ENCODE measurements at regions not wholly inside any gene's neighbourhood (a gene's known extent, or its start where the extent isn't known, plus 50 kb on each side); places are given as distances from the start of the nearest gene placed in this dataset.

DNA sequence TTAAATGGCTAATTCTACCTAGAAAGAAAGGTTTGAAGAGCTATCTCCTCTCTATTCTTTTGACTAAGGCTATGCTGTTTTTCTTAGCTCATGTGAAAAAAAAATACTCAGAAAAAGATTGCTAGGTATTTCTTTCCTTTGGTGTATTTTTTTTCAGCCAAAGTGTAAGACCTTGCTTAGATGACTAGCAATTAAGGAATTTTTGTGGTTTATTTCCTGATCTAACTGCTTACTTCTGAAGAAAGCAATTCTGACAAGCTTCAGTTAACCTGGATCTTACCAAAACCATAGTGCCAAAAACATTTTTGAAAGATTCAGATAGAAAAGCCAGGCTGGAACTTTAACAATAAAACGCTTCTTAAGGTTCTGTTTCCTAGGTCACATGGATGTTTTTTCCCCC lies 315.6 kb downstream of the SOX2 start:
- TF ChIP-seq POLR2A (IDR thresholded peaks at IDR 0.05; ENCODE audit: low read depth, low read length) (no peak), TAF1 (IDR thresholded peaks at IDR 0.05; ENCODE audit: borderline replicate concordance, low read depth, low read length) (no peak), POLR2AphosphoS5 (IDR thresholded peaks at IDR 0.05; ENCODE audit: low read depth, low read length) (no peak)

Data from GM12892 (cell line).